ENCODE measurements at regions not wholly inside any gene's neighbourhood (a gene's known extent, or its start where the extent isn't known, plus 50 kb on each side); places are given as distances from the start of the nearest gene placed in this dataset.

- Histone ChIP-seq H4K20me1 (replicated peaks; ENCODE audit: insufficient read depth) (no peaks in the 10 kb centered on the region), H3K27ac (ENCODE audit: low read depth) (no peak overlapping the region), H3K36me3 (ENCODE audit: insufficient read depth) (no peaks in the 10 kb centered on the region), H3K79me2 (replicated peaks; ENCODE audit: insufficient read depth) (no peaks in the 10 kb centered on the region), H3K4me2 (peak overlapping the region; percentile 1), H3K4me3 (no peak overlapping the region), H3F3A (replicated peaks; ENCODE audit: low read depth) (no peaks in the 10 kb centered on the region), H3K4me1 (ENCODE audit: insufficient read depth) (peaks cover 6% of the 10 kb centered on the region), H3K9me2 (ENCODE audit: insufficient read depth) (0 out of 2 replicates have a peak, but pooled peaks cover 3% of the 10 kb centered on the region), H3K27me3 (ENCODE audit: insufficient read depth) (no peaks in the 10 kb centered on the region), H2AFZ (peak overlapping the region; percentile 72)
- peaks cover 13% of the 10 kb centered on the region for H3K4me1 Mint-ChIP-seq
- H3K9me3 Mint-ChIP-seq: peaks cover 4% of the 10 kb centered on the region; the same call in 2 of the 3 replicates
- H3K27me3 Mint-ChIP-seq (ENCODE audit: insufficient read depth, low read depth, poor library complexity): peaks cover 4% of the 10 kb centered on the region
- ATAC-seq (peak; percentile 74), DNase-seq (ENCODE audit: low spot score) (peak; percentile 25)
- no peak overlapping the region for H3K4me3 Mint-ChIP-seq
- no peak overlapping the region for H3K27ac Mint-ChIP-seq
- TF ChIP-seq EZH2 (IDR thresholded peaks at IDR 0.05; ENCODE audit: low read depth, unreplicated experiment): no peak
- TF ChIP-seq NANOG (IDR thresholded peaks at IDR 0.05; ENCODE audit: borderline replicate concordance): peak; percentile 21; the same call in 1 of the 2 replicates
- TF ChIP-seq STAT1 (IDR thresholded peaks at IDR 0.05; ENCODE audit: unreplicated experiment): no peak
- H3K36me3 Mint-ChIP-seq (ENCODE audit: low read depth): no peaks in the 10 kb centered on the region; the same call in 2 of the 3 replicates
Measured at GRCh38 chr1:63042278-63042677, 258.3 kb downstream of the ATG4C start.

- DNase-seq (ENCODE audit: low spot score) (no peak), ATAC-seq (no peak)
- Mint-ChIP-seq H3K4me1 (peaks cover 13% of the 10 kb centered on the region), H3K36me3 (ENCODE audit: low read depth) (no peaks in the 10 kb centered on the region; the same call in 2 of the 3 replicates), H3K27ac (no peak overlapping the region), H3K9me3 (peaks cover 4% of the 10 kb centered on the region; the same call in 2 of the 3 replicates), H3K4me3 (no peak overlapping the region), H3K27me3 (ENCODE audit: insufficient read depth, low read depth, poor library complexity) (peaks cover 4% of the 10 kb centered on the region)
- no peaks in the 10 kb centered on the region for H3F3A ChIP-seq (replicated peaks; ENCODE audit: low read depth)
- no peak overlapping the region for H3K4me2 ChIP-seq
- no peaks in the 10 kb centered on the region for H3K27me3 ChIP-seq (ENCODE audit: insufficient read depth)
- H3K4me3 ChIP-seq: no peak overlapping the region
- no peaks in the 10 kb centered on the region for H3K36me3 ChIP-seq (ENCODE audit: insufficient read depth)
- H2AFZ ChIP-seq: no peak overlapping the region
- H3K9me2 ChIP-seq (ENCODE audit: insufficient read depth): no peaks in the 10 kb centered on the region
- H3K79me2 ChIP-seq (replicated peaks; ENCODE audit: insufficient read depth): no peaks in the 10 kb centered on the region
- H3K27ac ChIP-seq (ENCODE audit: low read depth): no peak overlapping the region
- peaks cover 6% of the 10 kb centered on the region for H3K4me1 ChIP-seq (ENCODE audit: insufficient read depth)
- no peaks in the 10 kb centered on the region for H4K20me1 ChIP-seq (replicated peaks; ENCODE audit: insufficient read depth)
- no peak for TF ChIP-seq ETS1 (IDR thresholded peaks at IDR 0.05)
- TF ChIP-seq CTCF (conservative IDR thresholded peaks at IDR 0.05; ENCODE audit: low read depth in 2 of 2): no peak
- no peak for TF ChIP-seq ZNF114 (CRISPR knock-in tag; IDR thresholded peaks at IDR 0.05)
- TF ChIP-seq ZNF462 (CRISPR knock-in tag; IDR thresholded peaks at IDR 0.05): no peak
- no peak for TF ChIP-seq CREB1 (CRISPR knock-in tag; IDR thresholded peaks at IDR 0.05; ENCODE audit: low read depth)
- TF ChIP-seq JUNB (IDR thresholded peaks at IDR 0.05; ENCODE audit: unreplicated experiment): no peak
- TF ChIP-seq STAT1 (IDR thresholded peaks at IDR 0.05; ENCODE audit: unreplicated experiment): no peak
- TF ChIP-seq POLR2AphosphoS5 (IDR thresholded peaks at IDR 0.05; ENCODE audit: low read depth): no peak
- no peak for TF ChIP-seq NANOG (IDR thresholded peaks at IDR 0.05; ENCODE audit: borderline replicate concordance)
- no peak for TF ChIP-seq EZH2phosphoT487 (IDR thresholded peaks at IDR 0.05; ENCODE audit: unreplicated experiment)
- no peak for TF ChIP-seq EZH2 (IDR thresholded peaks at IDR 0.05; ENCODE audit: low read depth, unreplicated experiment)
Measured at GRCh38 chr1:63046539-63046938, 262.6 kb downstream of the ATG4C start.
